GM21423 (cell line): ENCODE measurements at regions not wholly inside any gene's neighbourhood (a gene's known extent, or its start where the extent isn't known, plus 50 kb on each side); places are given as distances from the start of the nearest gene placed in this dataset.
"Not testable (repeated sequence)": the region's sequence is repeated elsewhere in the genome, so short reads cannot be mapped to it uniquely, and the experiment has no call there.

Source experiments
- ATAC-seq: cut with Tn5 transposase; IDR thresholded peaks from one replicate; pipeline ENCODE4 v1.9.1; 2021; ENCODE audit warnings: mild to moderate bottlenecking, moderate library complexity; ENCODE audit not compliant: unreplicated experiment

- ATAC-seq = no peak
Observed at GRCh38 chr12:31906557-31907301, 52.5 kb upstream of the RESF1 start.

- no peak for ATAC-seq
Observed at GRCh38 chr12:31903025-31903424, 56.2 kb upstream of the RESF1 start.

- ATAC-seq = no peak
Observed at GRCh38 chr12:31900271-31900670, 58.9 kb upstream of the RESF1 start.

GRCh38 chr12:31899109-31899508, 60.1 kb upstream of the RESF1 start:
- ATAC-seq = no peak

GRCh38 chr12:31897781-31898503, 61.3 kb upstream of the RESF1 start:
- ATAC-seq = no peak

GRCh38 chr12:31897092-31897491, 62.1 kb upstream of the RESF1 start:
- not testable (repeated sequence) for ATAC-seq

- peak; percentile 99 for ATAC-seq
Observed at GRCh38 chr12:31896514-31897039, 62.6 kb upstream of the RESF1 start.

GRCh38 chr12:31895449-31896150, 63.6 kb upstream of the RESF1 start:
- no peak for ATAC-seq

GRCh38 chr12:31890295-31891285, 68.6 kb upstream of the RESF1 start:
- peak; percentile 71 for ATAC-seq

- ATAC-seq = peak; percentile 54
Observed at GRCh38 chr12:31887109-31887811, 72.0 kb upstream of the RESF1 start.

- ATAC-seq = not testable (repeated sequence)
Observed at GRCh38 chr12:31882682-31883081, 76.5 kb upstream of the RESF1 start.

GRCh38 chr12:31880340-31880739, 78.9 kb upstream of the RESF1 start:
- no peak for ATAC-seq

GRCh38 chr12:31877884-31878283, 81.3 kb upstream of the RESF1 start:
- no peak for ATAC-seq

GRCh38 chr12:31876568-31877424, 82.4 kb upstream of the RESF1 start:
- no peak for ATAC-seq

GRCh38 chr12:31875609-31875964, 83.6 kb upstream of the RESF1 start:
- no peak for ATAC-seq

GRCh38 chr12:31874961-31875608, 84.1 kb upstream of the RESF1 start:
- peak; percentile 78 for ATAC-seq

- no peak for ATAC-seq
Observed at GRCh38 chr12:31872831-31873604, 86.2 kb upstream of the RESF1 start.

- no peak for ATAC-seq
Observed at GRCh38 chr12:31869972-31870371, 89.2 kb upstream of the RESF1 start.
